ENCODE measurements at regions not wholly inside any gene's neighbourhood (a gene's known extent, or its start where the extent isn't known, plus 50 kb on each side); places are given as distances from the start of the nearest gene placed in this dataset.
A peak's percentile ranks its signal among the peaks of the same experiment; 100 is the strongest.

DNA sequence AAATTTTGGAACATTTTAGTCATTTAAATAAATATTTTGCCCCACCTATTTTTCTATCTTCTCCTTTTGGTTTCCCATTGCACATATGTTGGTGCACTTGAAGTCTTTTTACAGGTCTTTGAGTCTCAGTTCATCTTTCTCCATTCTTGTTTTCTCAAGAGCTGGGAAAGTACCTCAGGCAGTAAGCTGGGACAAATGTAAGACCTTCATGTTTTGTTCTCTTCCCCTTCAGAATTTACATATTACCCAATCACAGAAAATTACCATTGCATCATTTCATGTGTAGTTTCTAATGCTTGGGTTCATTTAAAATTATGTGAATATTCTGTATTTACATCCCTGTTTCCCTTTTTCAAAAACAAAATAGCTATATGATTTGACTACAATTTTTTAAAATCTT, 1150.0 kb upstream of the POT1 start:
- no peaks in the 10 kb centered on the region for H3K79me2 ChIP-seq (ENCODE audit: control insufficient read depth, insufficient read depth, low read length)
- no peak overlapping the region for H3K9ac ChIP-seq (ENCODE audit: insufficient read depth in 1 of 2, low read depth in 2 of 2, low read length in 2 of 2)
- H3K27ac ChIP-seq (ENCODE audit: extremely low read depth, low read depth, low read length): no peak overlapping the region
- H3K9me1 ChIP-seq (ENCODE audit: control insufficient read depth, insufficient read depth, low read length): no peaks in the 10 kb centered on the region
- H3K4me1 ChIP-seq (replicated peaks in 1 of 2; ENCODE audit: control insufficient read depth in 2 of 2, insufficient read depth in 2 of 2, low read length in 2 of 2): no peaks in the 10 kb centered on the region
- BruUV-seq (replicated peaks): no TSS peak
- H4K20me1 ChIP-seq (replicated peaks; ENCODE audit: control insufficient read depth, insufficient read depth, low read length): no peaks in the 10 kb centered on the region
- no peak overlapping the region for H3K4me2 ChIP-seq (ENCODE audit: insufficient read depth, low read length)
- in situ Hi-C loops (cut with MboI) (no loop called here), intact Hi-C loops (cut with micrococcal nuclease) (no loop called here)
- H3K4me3 ChIP-seq: no peak overlapping the region
- ChIA-PET CTCF (ENCODE audit: low intra/inter-chr PET ratio) (no interaction called here), POLR2A (no interaction called here)
- FAIRE-seq: no peak
- DNase-seq (ENCODE audit: extremely low read depth in 1 of 4, low spot score in 3 of 4): no peak
- H3K9me3 ChIP-seq (replicated peaks; ENCODE audit: control insufficient read depth, insufficient read depth, low read depth, low read length): 0 out of 2 replicates have a peak, but pooled peaks cover 2% of the 10 kb centered on the region
- no peak overlapping the region for H2AFZ ChIP-seq (ENCODE audit: low read depth, low read length)
- H3K36me3 ChIP-seq (ENCODE audit: control insufficient read depth, insufficient read depth, low read length): no peaks in the 10 kb centered on the region
- no peaks in the 10 kb centered on the region for H3K27me3 ChIP-seq (ENCODE audit: control insufficient read depth in 2 of 2, insufficient read depth in 2 of 2, low read length in 2 of 2)
- TF ChIP-seq CEBPG (CRISPR knock-in tag; IDR thresholded peaks at IDR 0.05) (no peak), CEBPG (tag; conservative IDR thresholded peaks at IDR 0.05 in 1 of 2, IDR thresholded peaks at IDR 0.05 in 1 of 2) (peak in 1 of 2 experiments; percentile 53; a peak in 3 of 4 replicates), ZNF436 (CRISPR knock-in tag; IDR thresholded peaks at IDR 0.05) (no peak), RBFOX2 (IDR thresholded peaks at IDR 0.05; ENCODE audit: low read depth, low read length) (no peak), ZFP36 (IDR thresholded peaks at IDR 0.05; ENCODE audit: low read depth, low read length, partially characterized antibody) (no peak)
- no peak for ATAC-seq

DNA sequence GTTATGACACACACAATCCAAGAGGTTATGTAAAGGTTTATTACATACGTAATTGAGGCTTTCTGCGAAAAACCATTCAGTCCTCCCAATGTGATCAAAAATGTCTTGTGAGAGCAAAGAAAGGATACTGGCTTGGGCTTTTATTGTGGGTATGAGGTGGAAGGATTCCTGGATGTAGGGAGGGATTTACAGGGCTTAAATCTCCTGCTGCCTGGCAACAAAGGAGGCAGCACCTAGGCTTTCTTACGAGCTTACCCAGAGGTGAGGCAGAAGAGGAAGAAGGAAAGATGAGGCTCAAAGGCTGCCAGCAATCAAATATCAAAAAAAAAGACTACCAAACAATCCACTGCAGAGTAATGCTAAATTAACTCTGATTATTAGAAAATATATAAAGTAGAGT, 1149.5 kb upstream of the POT1 start:
- intact Hi-C loops (cut with micrococcal nuclease) (no loop called here), in situ Hi-C loops (cut with MboI) (no loop called here)
- H3K9me1 ChIP-seq (ENCODE audit: control insufficient read depth, insufficient read depth, low read length): no peaks in the 10 kb centered on the region
- no peak for ATAC-seq
- no peak overlapping the region for H3K4me2 ChIP-seq (ENCODE audit: insufficient read depth, low read length)
- H3K9ac ChIP-seq (ENCODE audit: insufficient read depth in 1 of 2, low read depth in 2 of 2, low read length in 2 of 2): no peak overlapping the region
- TF ChIP-seq, protein P1, sequence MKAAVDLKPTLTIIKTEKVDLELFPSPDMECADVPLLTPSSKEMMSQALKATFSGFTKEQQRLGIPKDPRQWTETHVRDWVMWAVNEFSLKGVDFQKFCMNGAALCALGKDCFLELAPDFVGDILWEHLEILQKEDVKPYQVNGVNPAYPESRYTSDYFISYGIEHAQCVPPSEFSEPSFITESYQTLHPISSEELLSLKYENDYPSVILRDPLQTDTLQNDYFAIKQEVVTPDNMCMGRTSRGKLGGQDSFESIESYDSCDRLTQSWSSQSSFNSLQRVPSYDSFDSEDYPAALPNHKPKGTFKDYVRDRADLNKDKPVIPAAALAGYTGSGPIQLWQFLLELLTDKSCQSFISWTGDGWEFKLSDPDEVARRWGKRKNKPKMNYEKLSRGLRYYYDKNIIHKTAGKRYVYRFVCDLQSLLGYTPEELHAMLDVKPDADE (conservative IDR thresholded peaks at IDR 0.05; ENCODE audit: control insufficient read depth, low read depth, low read length): no peak
- TF ChIP-seq, protein P2, sequence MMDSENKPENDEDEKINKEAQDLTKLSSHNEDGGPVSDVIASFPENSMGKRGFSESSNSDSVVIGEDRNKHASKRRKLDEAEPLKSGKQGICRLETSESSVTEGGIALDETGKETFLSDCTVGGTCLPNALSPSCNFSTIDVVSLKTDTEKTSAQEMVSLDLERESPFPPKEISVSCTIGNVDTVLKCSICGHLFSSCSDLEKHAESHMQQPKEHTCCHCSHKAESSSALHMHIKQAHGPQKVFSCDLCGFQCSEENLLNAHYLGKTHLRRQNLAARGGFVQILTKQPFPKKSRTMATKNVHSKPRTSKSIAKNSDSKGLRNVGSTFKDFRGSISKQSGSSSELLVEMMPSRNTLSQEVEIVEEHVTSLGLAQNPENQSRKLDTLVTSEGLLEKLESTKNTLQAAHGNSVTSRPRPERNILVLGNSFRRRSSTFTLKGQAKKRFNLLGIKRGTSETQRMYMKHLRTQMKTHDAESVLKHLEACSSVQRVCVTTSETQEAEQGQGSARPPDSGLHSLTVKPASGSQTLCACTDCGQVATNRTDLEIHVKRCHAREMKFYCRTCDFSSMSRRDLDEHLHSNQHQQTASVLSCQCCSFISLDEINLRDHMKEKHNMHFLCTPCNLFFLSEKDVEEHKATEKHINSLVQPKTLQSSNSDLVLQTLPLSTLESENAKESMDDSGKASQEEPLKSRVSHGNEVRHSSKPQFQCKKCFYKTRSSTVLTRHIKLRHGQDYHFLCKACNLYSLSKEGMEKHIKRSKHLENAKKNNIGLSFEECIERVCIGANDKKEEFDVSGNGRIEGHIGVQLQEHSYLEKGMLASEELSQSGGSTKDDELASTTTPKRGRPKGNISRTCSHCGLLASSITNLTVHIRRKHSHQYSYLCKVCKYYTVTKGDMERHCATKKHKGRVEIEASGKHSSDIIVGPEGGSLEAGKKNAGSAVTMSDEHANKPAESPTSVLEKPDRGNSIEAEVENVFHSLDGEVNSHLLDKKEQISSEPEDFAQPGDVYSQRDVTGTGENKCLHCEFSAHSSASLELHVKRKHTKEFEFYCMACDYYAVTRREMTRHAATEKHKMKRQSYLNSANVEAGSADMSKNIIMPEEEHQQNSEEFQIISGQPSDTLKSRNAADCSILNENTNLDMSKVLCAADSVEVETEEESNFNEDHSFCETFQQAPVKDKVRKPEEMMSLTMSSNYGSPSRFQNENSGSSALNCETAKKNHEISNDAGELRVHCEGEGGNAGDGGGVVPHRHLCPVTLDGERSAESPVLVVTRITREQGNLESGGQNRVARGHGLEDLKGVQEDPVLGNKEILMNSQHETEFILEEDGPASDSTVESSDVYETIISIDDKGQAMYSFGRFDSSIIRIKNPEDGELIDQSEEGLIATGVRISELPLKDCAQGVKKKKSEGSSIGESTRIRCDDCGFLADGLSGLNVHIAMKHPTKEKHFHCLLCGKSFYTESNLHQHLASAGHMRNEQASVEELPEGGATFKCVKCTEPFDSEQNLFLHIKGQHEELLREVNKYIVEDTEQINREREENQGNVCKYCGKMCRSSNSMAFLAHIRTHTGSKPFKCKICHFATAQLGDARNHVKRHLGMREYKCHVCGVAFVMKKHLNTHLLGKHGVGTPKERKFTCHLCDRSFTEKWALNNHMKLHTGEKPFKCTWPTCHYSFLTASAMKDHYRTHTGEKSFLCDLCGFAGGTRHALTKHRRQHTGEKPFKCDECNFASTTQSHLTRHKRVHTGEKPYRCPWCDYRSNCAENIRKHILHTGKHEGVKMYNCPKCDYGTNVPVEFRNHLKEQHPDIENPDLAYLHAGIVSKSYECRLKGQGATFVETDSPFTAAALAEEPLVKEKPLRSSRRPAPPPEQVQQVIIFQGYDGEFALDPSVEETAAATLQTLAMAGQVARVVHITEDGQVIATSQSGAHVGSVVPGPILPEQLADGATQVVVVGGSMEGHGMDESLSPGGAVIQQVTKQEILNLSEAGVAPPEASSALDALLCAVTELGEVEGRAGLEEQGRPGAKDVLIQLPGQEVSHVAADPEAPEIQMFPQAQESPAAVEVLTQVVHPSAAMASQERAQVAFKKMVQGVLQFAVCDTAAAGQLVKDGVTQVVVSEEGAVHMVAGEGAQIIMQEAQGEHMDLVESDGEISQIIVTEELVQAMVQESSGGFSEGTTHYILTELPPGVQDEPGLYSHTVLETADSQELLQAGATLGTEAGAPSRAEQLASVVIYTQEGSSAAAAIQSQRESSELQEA (IDR thresholded peaks at IDR 0.05; ENCODE audit: low read depth): no peak
- WGBS (ENCODE audit: insufficient coverage, low coverage, missing lambda C conversion rate): 2% methylated on average over 3 of the region's 3 CpGs
- no peaks in the 10 kb centered on the region for H3K36me3 ChIP-seq (ENCODE audit: control insufficient read depth, insufficient read depth, low read length)
- no peak overlapping the region for H3K27ac ChIP-seq (ENCODE audit: extremely low read depth, low read depth, low read length)
- 0 out of 2 replicates have a peak, but pooled peaks cover 2% of the 10 kb centered on the region for H3K9me3 ChIP-seq (replicated peaks; ENCODE audit: control insufficient read depth, insufficient read depth, low read depth, low read length)
- H2AFZ ChIP-seq (ENCODE audit: low read depth, low read length): no peak overlapping the region
- no peaks in the 10 kb centered on the region for H3K79me2 ChIP-seq (ENCODE audit: control insufficient read depth, insufficient read depth, low read length)
- no TSS peak for BruUV-seq (replicated peaks)
- ChIA-PET CTCF (ENCODE audit: low intra/inter-chr PET ratio) (no interaction called here), POLR2A (no interaction called here)
- H3K27me3 ChIP-seq (ENCODE audit: control insufficient read depth in 2 of 2, insufficient read depth in 2 of 2, low read length in 2 of 2): no peaks in the 10 kb centered on the region
- no peak for DNase-seq (ENCODE audit: extremely low read depth in 1 of 4, low spot score in 3 of 4)
- no peaks in the 10 kb centered on the region for H4K20me1 ChIP-seq (replicated peaks; ENCODE audit: control insufficient read depth, insufficient read depth, low read length)
- no peak for FAIRE-seq
- H3K4me1 ChIP-seq (replicated peaks in 1 of 2; ENCODE audit: control insufficient read depth in 2 of 2, insufficient read depth in 2 of 2, low read length in 2 of 2): no peaks in the 10 kb centered on the region
- no peak overlapping the region for H3K4me3 ChIP-seq
